Suprapubic skin (tissue), 4 donors: ENCODE measurements at regions not wholly inside any gene's neighbourhood (a gene's known extent, or its start where the extent isn't known, plus 50 kb on each side); places are given as distances from the start of the nearest gene placed in this dataset.
"Not testable (repeated sequence)": the region's sequence is repeated elsewhere in the genome, so short reads cannot be mapped to it uniquely, and the experiment has no call there.

Source experiments
- DNase-seq, 2 donors: peaks; one replicate each; pipeline ENCODE4 v3.0.0-alpha.2; 2019; ENCODE audit warnings: low spot score in 2 of 2
- H3K27ac ChIP-seq: fragments of 200-600 bp; sonication (generic); one replicate; pipeline ENCODE4 v1.5.1; 2019
- H3K27me3 ChIP-seq: fragments of 200-600 bp; sonication (generic); one replicate; pipeline ENCODE4 v1.5.1; 2019
- H3K36me3 ChIP-seq: fragments of 200-600 bp; sonication (generic); one replicate; pipeline ENCODE4 v1.5.1; 2019
- H3K4me1 ChIP-seq: fragments of 200-600 bp; sonication (generic); one replicate; pipeline ENCODE4 v1.5.1; 2019
- H3K4me3 ChIP-seq: fragments of 200-600 bp; sonication (generic); one replicate; pipeline ENCODE4 v1.5.1; 2019; ENCODE audit warnings: mild to moderate bottlenecking
- H3K9me3 ChIP-seq: fragments of 200-600 bp; sonication (generic); one replicate; pipeline ENCODE4 v1.5.1; 2019
- CTCF ChIP-seq, 2 donors: fragments of 200-600 bp in 1 of 2; fragments of 450-650 bp in 1 of 2; sonication (generic) in 1 of 2; IDR thresholded peaks; one replicate each; pipeline ENCODE4 v1.5.1; 2016 to 2019; ENCODE audit warnings: antibody characterized with exemption in 2 of 2, mild to moderate bottlenecking in 1 of 2, moderate library complexity in 1 of 2
- EP300 ChIP-seq: sonication (generic); formaldehyde crosslinking; IDR thresholded peaks from one replicate; pipeline ENCODE4 v1.6.1; 2017; ENCODE audit warnings: antibody characterized with exemption
- POLR2A ChIP-seq, 2 donors: fragments of 450-650 bp; IDR thresholded peaks; one replicate each; pipeline ENCODE4 v1.6.1; 2017; ENCODE audit warnings: antibody characterized with exemption in 2 of 2, mild to moderate bottlenecking in 2 of 2, moderate library complexity in 2 of 2
- POLR2AphosphoS5 ChIP-seq, 3 donors: sonication (generic); formaldehyde crosslinking; IDR thresholded peaks; one replicate each; pipeline ENCODE4 v1.6.1; 2017; ENCODE audit warnings: antibody characterized with exemption in 3 of 3
- WGBS: methylation state at CpG from one replicate; pipeline ENCODE4 v1.1.5; 2018; 5-methylcytosine and 5-hydroxymethylcytosine counted together

- 89% methylated on average over 1 of the region's 1 CpG for WGBS
- TF ChIP-seq POLR2A (IDR thresholded peaks at IDR 0.05) = no peak
Measured at GRCh38 chr14:30395065-30395464, 163.9 kb upstream of the G2E3 start.

GRCh38 chr14:30402846-30403245, 156.1 kb upstream of the G2E3 start:
- Histone ChIP-seq H3K27me3 (no peaks in the 10 kb centered on the region), H3K9me3 (no peaks in the 10 kb centered on the region), H3K4me1 (no peaks in the 10 kb centered on the region), H3K36me3 (no peaks in the 10 kb centered on the region), H3K27ac (no peak overlapping the region), H3K4me3 (no peak overlapping the region)
- TF ChIP-seq POLR2AphosphoS5 (IDR thresholded peaks at IDR 0.05) = no peak
- no peak for TF ChIP-seq POLR2A (IDR thresholded peaks at IDR 0.05)
- no peak for TF ChIP-seq CTCF (IDR thresholded peaks at IDR 0.05)
- TF ChIP-seq EP300 = no peak
- DNase-seq = no peak

More at GRCh38 chr14:30395065-30395464, 163.9 kb upstream of the G2E3 start:
- H3K27ac ChIP-seq = no peak overlapping the region
- H3K4me3 ChIP-seq = no peak overlapping the region
- DNase-seq = no peak
- H3K4me1 ChIP-seq = peaks cover 1% of the 10 kb centered on the region
- no peaks in the 10 kb centered on the region for H3K36me3 ChIP-seq
- no peaks in the 10 kb centered on the region for H3K9me3 ChIP-seq
- H3K27me3 ChIP-seq = no peaks in the 10 kb centered on the region

DNA sequence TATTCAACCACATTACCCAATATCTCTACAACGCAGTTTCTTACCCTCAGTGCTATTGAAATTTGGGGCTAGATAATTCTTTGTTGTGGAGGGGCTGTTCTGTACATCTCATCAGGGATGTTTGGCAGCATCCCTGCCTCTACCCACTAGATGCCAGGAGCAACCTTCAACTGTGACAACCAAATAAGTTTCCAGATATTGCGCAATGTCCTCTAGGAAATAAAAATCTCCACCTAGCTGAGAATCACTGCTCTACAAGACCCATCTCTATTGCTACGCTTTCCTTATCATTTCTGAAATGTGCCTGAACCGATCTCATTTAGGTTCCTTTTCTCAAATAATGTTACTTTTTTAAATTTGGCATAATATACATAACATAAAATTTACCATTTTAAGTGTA, 155.2 kb upstream of the G2E3 start:
- Histone ChIP-seq H3K4me3 (no peak overlapping the region), H3K4me1 (no peaks in the 10 kb centered on the region), H3K9me3 (no peaks in the 10 kb centered on the region), H3K27ac (no peak overlapping the region), H3K27me3 (no peaks in the 10 kb centered on the region), H3K36me3 (no peaks in the 10 kb centered on the region)
- WGBS = 93% methylated on average over 4 of the region's 4 CpGs
- DNase-seq = no peak
- TF ChIP-seq POLR2AphosphoS5 (IDR thresholded peaks at IDR 0.05) (no peak), CTCF (IDR thresholded peaks at IDR 0.05) (no peak), EP300 (no peak), POLR2A (IDR thresholded peaks at IDR 0.05) (no peak)

DNA sequence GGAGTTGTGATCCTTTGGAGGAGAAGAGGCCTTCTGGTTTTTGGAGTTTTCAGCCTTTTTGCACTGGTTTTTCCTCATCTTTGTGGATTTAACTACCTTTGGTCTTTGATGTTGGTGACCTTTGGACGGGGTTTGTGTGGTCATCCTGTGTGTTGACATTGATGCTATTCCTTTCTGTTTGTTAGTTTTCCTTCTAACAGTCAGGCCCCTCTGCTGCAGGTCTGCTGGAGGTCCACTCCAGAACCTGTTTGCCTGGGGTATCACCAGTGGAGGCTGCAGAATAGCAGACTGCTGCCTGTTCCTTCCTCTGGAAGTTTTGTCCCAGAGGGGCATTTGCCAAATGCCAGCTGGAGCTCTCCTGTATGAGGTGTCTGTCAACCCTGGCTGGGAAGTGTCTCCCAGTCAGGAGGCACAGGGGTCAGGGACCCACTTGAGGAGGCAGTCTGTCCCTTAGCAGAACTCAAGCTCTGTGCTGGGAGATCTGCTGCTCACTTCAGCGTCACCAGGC, 149.4 kb upstream of the G2E3 start:
- whole genome bisulfite sequencing = 96% methylated on average over 1 of the region's 2 CpGs
- not testable (repeated sequence) for H3K27ac ChIP-seq, H3K4me3 ChIP-seq, H3K9me3 ChIP-seq, H3K4me1 ChIP-seq, H3K27me3 ChIP-seq, DNase-seq, H3K36me3 ChIP-seq

GRCh38 chr14:30410986-30411385, 148.0 kb upstream of the G2E3 start:
- Histone ChIP-seq H3K27me3 (no peaks in the 10 kb centered on the region), H3K4me3 (no peak overlapping the region), H3K36me3 (no peaks in the 10 kb centered on the region), H3K4me1 (no peaks in the 10 kb centered on the region), H3K27ac (no peak overlapping the region), H3K9me3 (no peaks in the 10 kb centered on the region)
- no peak for TF ChIP-seq POLR2A (IDR thresholded peaks at IDR 0.05)
- TF ChIP-seq CTCF (IDR thresholded peaks at IDR 0.05) = no peak
- 80% methylated on average over 4 of the region's 4 CpGs for WGBS
- DNase-seq = no peak

DNA sequence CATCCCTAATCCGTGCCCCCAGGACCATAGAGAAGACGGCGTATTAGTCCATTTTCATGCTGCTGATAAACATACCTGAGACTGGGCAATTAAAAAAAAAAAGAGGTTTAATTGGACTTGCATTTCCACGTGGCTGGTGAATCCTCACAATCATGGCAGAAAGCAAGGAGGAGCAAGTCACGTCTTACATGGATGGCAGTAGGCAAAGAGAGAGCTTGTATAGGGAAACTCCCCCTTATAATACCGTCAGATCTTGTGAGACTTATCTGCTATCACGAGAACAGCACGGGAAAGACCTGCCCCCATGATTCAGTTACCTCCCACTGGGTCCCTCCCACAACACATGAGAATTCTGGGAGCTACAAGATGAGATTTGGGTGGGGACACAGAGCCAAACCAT, 145.8 kb upstream of the G2E3 start:
- H3K27me3 ChIP-seq, H3K9me3 ChIP-seq, DNase-seq, H3K36me3 ChIP-seq, H3K4me3 ChIP-seq, H3K27ac ChIP-seq, H3K4me1 ChIP-seq: not testable (repeated sequence)
- WGBS = 76% methylated on average over 8 of the region's 8 CpGs

DNA sequence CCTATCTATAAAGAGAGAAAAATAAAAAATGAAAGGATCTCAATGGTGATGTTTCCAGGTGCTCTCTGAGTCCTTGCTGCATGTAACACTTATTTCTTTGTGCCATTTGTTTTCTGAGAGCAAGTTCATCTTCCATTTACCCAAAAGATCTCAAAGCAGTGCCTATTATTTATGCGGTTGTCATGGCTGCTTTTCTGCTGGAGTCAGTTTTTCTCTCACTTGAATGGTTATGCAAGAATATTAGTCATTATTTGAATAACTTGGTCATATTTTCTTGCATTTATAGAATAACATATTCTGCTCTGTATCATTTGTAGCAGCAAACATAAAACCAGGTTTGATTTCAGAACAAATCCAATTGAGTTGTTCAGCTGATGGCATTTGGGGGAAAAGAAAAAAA, 141.8 kb upstream of the G2E3 start:
- Histone ChIP-seq H3K36me3 (no peaks in the 10 kb centered on the region), H3K9me3 (no peaks in the 10 kb centered on the region), H3K4me3 (no peak overlapping the region), H3K27me3 (no peaks in the 10 kb centered on the region), H3K4me1 (no peaks in the 10 kb centered on the region), H3K27ac (no peak overlapping the region)
- WGBS = 90% methylated on average over 1 of the region's 1 CpG
- no peak for DNase-seq
- TF ChIP-seq POLR2A (IDR thresholded peaks at IDR 0.05) = no peak
- no peak for TF ChIP-seq CTCF (IDR thresholded peaks at IDR 0.05)
- TF ChIP-seq EP300 = no peak
- no peak for TF ChIP-seq POLR2AphosphoS5 (IDR thresholded peaks at IDR 0.05)
